Heart right ventricle (tissue), 16 donors: ENCODE measurements at regions not wholly inside any gene's neighbourhood (a gene's known extent, or its start where the extent isn't known, plus 50 kb on each side); places are given as distances from the start of the nearest gene placed in this dataset.

ENCODE experiments used
- ATAC-seq, 8 donors: fragments of 200-7000 bp; cut with Tn5 transposase; one replicate each; pipeline ENCODE4 v1.9.1; 2020; ENCODE audit warnings: mild to moderate bottlenecking in 8 of 8, moderate library complexity in 8 of 8, moderate number of reproducible peaks in 1 of 8
- DNase-seq, 2 donors: peaks; one replicate each; pipeline ENCODE4 v3.0.0-alpha.2; 2020
- H3K27ac ChIP-seq, 10 donors: fragments of 200-600 bp; sonication (generic) in 2 of 10; one replicate each; pipeline versions ENCODE4 v1.5.0 to v1.8.0; 2020 to 2022; ENCODE audit warnings: mild to moderate bottlenecking in 3 of 10
- H3K27me3 ChIP-seq, 7 donors: fragments of 200-600 bp; one replicate each; pipeline ENCODE4 v1.8.0; 2021 to 2022; ENCODE audit warnings: mild to moderate bottlenecking in 2 of 7
- H3K36me3 ChIP-seq, 9 donors: fragments of 200-600 bp; sonication (generic) in 1 of 9; one replicate each; pipeline versions ENCODE4 v1.5.0 to v1.8.0; 2020 to 2022; ENCODE audit warnings: mild to moderate bottlenecking in 2 of 9
- H3K4me1 ChIP-seq, 9 donors: fragments of 200-600 bp; sonication (generic) in 1 of 9; one replicate each; pipeline versions ENCODE4 v1.5.0 to v1.8.0; 2020 to 2022; ENCODE audit warnings: mild to moderate bottlenecking in 4 of 9
- H3K4me3 ChIP-seq, 10 donors: fragments of 200-600 bp; sonication (generic) in 2 of 10; one replicate each; pipeline versions ENCODE4 v1.5.0 to v1.8.0; 2020 to 2022; ENCODE audit warnings: mild to moderate bottlenecking in 7 of 10, moderate library complexity in 2 of 10
- H3K9me3 ChIP-seq, 11 donors: fragments of 200-600 bp in 10 of 11; sonication (generic) in 2 of 11; one replicate each; pipeline versions ENCODE4 v1.5.0 to v1.8.0; 2013 to 2022; ENCODE audit warnings: mild to moderate bottlenecking in 2 of 11, control low read depth in 1 of 11, moderate library complexity in 1 of 11
- CTCF ChIP-seq, 9 donors: fragments of 200-600 bp; sonication (generic) in 2 of 9; IDR thresholded peaks; one replicate each; pipeline versions ENCODE4 v1.5.0 to v1.8.0; 2021 to 2022; ENCODE audit warnings: antibody characterized with exemption in 9 of 9, mild to moderate bottlenecking in 5 of 9, moderate library complexity in 1 of 9
- WGBS, 2 donors: extraction: QIAGEN DNeasy Blood & Tissue Kit; methylation state at CpG; one replicate each; pipeline ENCODE4 v1.1.7; 2013; ENCODE audit warnings: inconsistent platforms in 1 of 2; 5-methylcytosine and 5-hydroxymethylcytosine counted together
- intact Hi-C, 10 donors: fragments of 100-400 bp; cut with DNase I; formaldehyde crosslinking; loops; one replicate each; pipeline versions ENCODE4 v1.11.1 to v1.14.2; 2022
- donor health status: Arrhythmogenic right ventricular cardiomyopathy.
- donor health status: ischemic (EF 13 %, LVEDD 7.1; RV severe dilation, severe dysfunction).
- donor health status: healthy with polysubstance abuse.
- donor health status: DM: no; HTN: yes; CAD: no.
- donor health status: DM: no; HTN: no; CAD: no.
- donor health status: ischemic (EF 25% LVEDD 6.9; RV normal size, moderate dysfunction).
- donor health status: ischemic (EF 25% LVEDD 5.7; RV mildly dilated, moderate dysfunction).
- donor health status: healthy.
- donor health status: DM: yes; HTN: yes; CAD: no.
- donor health status: Ischemic cardiomyopathy.
- donor health status: ischemic (EF 35%, LVEDD 5.7; RV mildly dilated, moderate dysfunction).
- donor health status: nonischemic (EF 11% LVEDD 7.7; RV severe dilation, severe dysfunction).
- donor health status: DM: yes; HTN: yes; CAD: no.
- donor health status: PGD.
- donor health status: ischemic (EF 29% LVEDD 5.4; RV normal size, mild dysfunction).
- donor health status: nonischemic (EF 23%, LVEDD 6.1; RV moderate dilation, normal function).

- no peak for TF ChIP-seq CTCF (IDR thresholded peaks at IDR 0.05)
These were observed 171.7 kb downstream of the FAXC start for GRCh38 chr6:99177736-99178135.

GRCh38 chr6:99165838-99166237 is 183.6 kb downstream of the FAXC start:
- H3K27ac ChIP-seq, result no peak overlapping the region
- H3K27me3 ChIP-seq, result peaks cover 0 to 6% (median 0%) of the 10 kb centered on the region in 7 donors
- intact Hi-C loops, result no loop called here
- TF ChIP-seq CTCF (IDR thresholded peaks at IDR 0.05), result no peak
- no peak overlapping the region for H3K4me3 ChIP-seq
- no peak for DNase-seq
- H3K9me3 ChIP-seq, result no peaks in the 10 kb centered on the region
- ATAC-seq, result no peak
- no peaks in the 10 kb centered on the region for H3K36me3 ChIP-seq
- H3K4me1 ChIP-seq, result no peaks in the 10 kb centered on the region

More at GRCh38 chr6:99177736-99178135, 171.7 kb downstream of the FAXC start:
- Histone ChIP-seq H3K4me1 (no peaks in the 10 kb centered on the region), H3K4me3 (no peak overlapping the region), H3K27ac (no peak overlapping the region), H3K36me3 (no peaks in the 10 kb centered on the region), H3K27me3 (no peaks in the 10 kb centered on the region), H3K9me3 (peaks cover 0 to 32% (median 10%) of the 10 kb centered on the region in 11 donors)
- intact Hi-C loops, result no loop called here
- WGBS, 2 donors, result 87 to 92% methylated on average over 2 of the region's 2 CpGs
- ATAC-seq, result no peak
- no peak for DNase-seq

GRCh38 chr6:99152347-99152643 is 197.2 kb downstream of the FAXC start:
- intact Hi-C loops, result loop anchor here in 9 of 10 donors (1.0 to 10.0 kb wide), 5 partner anchors 85 to 93 kb away; no protein-coding TSS in a partner anchor
- Histone ChIP-seq H3K4me1 (peaks cover 0 to 5% (median 0%) of the 10 kb centered on the region in 9 donors), H3K27me3 (peaks cover 0 to 8% (median 0%) of the 10 kb centered on the region in 7 donors), H3K9me3 (no peaks in the 10 kb centered on the region), H3K27ac (no peak overlapping the region), H3K36me3 (no peaks in the 10 kb centered on the region), H3K4me3 (no peak overlapping the region)
- no peak for ATAC-seq
- 4 to 8% methylated on average over 3 of the region's 3 CpGs for WGBS, 2 donors
- DNase-seq, result no peak
- peak in 2 of 9 donors; percentile 2 to 4 for TF ChIP-seq CTCF (IDR thresholded peaks at IDR 0.05)

- ATAC-seq, result peak in 1 of 8 donors; percentile 27
- Histone ChIP-seq H3K4me1 (peaks cover 0 to 5% (median 0%) of the 10 kb centered on the region in 9 donors), H3K36me3 (no peaks in the 10 kb centered on the region), H3K4me3 (no peak overlapping the region), H3K9me3 (no peaks in the 10 kb centered on the region), H3K27me3 (peaks cover 0 to 8% (median 0%) of the 10 kb centered on the region in 7 donors), H3K27ac (no peak overlapping the region)
- intact Hi-C loops, result loop anchor here in 9 of 10 donors (1.0 to 10.0 kb wide), 5 partner anchors 86 to 93 kb away; no protein-coding TSS in a partner anchor
- 38 to 47% methylated on average over 11 of the region's 11 CpGs for WGBS, 2 donors
- TF ChIP-seq CTCF (IDR thresholded peaks at IDR 0.05), result peak in 8 of 9 donors; percentile 24 to 59 (median 53)
- DNase-seq, result peak; percentile 11 to 34
These were observed 197.7 kb downstream of the FAXC start for GRCh38 chr6:99151634-99152346.
